HG02588 (cell line): ENCODE measurements at regions not wholly inside any gene's neighbourhood (a gene's known extent, or its start where the extent isn't known, plus 50 kb on each side); places are given as distances from the start of the nearest gene placed in this dataset.
"Not testable (repeated sequence)": the region's sequence is repeated elsewhere in the genome, so short reads cannot be mapped to it uniquely, and the experiment has no call there.

Experiments used
- ATAC-seq: cut with Tn5 transposase; IDR thresholded peaks from one replicate; pipeline ENCODE4 v1.9.1; 2021; ENCODE audit warnings: mild to moderate bottlenecking, moderate library complexity; ENCODE audit not compliant: unreplicated experiment

DNA sequence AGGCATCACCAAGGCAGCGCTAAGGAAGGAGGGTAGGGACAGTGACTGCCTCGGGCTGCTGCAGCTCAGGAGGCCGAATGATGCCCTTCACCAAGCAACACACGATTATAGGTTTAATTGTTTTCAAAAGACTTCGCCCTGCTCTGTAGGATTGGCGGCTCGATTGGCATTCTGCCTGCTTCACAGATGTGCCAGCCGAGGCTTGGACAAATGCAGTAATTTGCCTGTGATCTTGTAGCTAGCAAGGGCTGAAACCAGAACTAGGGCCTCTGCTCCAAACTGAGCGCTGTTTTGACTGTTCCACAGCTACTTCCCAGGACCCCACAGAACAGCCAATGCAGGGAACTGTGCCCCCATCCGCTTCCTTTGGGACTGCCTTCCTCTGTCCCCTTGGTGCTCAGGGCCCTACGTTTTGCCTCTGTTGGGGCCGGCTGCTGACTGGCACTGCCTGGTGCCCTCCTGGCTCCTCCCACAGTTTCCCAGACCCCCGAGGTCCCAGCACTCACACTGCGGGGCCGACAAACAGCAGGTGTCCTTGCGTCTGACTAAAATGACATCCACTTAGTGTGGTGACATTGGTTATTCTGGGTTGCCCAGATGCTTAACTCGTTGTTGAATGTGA is 62.6 kb upstream of the EN2 start:
- ATAC-seq = no peak

DNA sequence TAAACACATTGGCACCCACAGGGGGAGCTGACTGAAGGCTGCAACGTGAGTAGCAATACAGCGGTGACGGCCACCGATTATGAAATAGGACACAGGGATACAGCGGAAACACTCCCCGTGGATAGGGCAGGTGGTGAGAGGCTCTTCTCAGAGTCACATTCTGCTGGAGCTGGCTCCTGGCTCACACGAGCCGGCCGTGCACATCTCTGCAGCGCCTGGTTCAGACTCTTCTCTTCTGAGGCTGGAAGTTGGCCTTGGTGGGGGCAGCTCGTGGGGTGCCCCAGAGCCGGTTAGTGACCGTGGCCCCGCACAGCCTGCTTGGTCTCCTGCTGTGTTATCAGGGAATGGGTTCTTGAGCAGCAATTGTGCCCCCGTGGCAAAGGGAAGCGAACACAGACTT is 61.3 kb upstream of the EN2 start:
- ATAC-seq = no peak

DNA sequence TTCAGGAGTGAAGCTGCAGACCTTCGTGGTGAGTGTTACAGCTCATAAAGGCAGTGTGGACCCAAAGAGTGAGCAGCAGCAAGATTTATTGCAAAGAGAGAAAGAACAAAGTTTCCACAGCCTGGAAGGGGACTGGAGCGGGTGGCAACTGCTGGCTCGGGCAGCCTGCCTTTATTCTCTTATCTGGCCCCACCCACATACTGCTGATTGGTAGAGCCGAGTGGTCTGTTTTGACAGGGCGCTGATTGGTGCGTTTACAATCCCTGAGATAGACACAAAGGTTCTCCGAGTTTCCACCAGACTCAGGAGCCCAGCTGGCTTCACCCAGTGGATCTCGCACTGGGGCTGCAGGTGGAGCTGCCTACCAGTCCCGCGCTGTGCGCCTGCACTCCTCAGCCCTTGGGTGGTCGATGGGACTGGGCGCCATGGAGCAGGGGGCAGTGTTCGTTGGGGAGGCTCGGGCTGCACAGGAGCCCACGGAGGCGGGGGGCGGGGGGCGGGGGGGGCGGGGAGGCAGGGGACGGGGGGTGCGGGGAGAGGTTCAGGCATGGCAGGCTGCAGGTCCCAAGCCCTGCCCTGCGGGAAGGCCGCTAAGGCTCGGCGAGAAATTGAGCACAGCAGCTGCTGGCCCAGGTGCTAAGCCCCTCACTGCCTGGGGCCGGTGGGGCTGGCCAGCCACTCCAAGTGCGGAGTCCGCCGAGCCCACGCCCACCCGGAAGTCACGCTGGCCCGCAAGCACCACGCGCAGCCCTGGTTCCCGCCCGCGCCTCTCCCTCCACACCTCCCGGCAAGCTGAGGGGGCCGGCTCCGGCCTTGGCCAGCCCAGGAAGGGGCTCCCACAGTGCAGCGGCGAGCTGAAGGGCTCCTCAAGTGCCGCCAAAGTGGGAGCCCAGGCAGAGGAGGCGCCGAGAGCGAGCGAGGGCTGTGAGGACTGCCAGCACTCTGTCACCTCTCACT is 59.9 kb upstream of the EN2 start:
- not testable (repeated sequence) for ATAC-seq

DNA sequence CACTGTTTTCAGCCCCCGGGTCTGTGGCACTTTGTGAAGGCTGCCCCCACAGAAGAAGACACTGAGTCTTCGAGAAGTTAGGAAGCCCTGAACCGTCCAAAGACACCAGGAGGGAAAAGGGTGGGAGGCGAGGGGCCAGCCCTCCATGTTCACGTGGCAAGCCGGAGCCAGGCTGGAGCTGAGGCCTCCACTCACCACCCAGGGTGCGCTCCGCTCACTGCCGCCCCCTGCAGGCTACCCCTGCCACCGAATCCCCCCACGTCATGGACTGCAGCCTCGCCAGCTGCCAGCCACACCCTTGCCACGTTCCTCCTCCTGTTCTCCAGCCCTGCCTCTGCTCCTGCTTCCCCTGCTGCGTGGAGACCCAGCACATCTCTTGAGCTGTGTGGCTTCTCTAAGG is 59.0 kb upstream of the EN2 start:
- no peak for ATAC-seq

DNA sequence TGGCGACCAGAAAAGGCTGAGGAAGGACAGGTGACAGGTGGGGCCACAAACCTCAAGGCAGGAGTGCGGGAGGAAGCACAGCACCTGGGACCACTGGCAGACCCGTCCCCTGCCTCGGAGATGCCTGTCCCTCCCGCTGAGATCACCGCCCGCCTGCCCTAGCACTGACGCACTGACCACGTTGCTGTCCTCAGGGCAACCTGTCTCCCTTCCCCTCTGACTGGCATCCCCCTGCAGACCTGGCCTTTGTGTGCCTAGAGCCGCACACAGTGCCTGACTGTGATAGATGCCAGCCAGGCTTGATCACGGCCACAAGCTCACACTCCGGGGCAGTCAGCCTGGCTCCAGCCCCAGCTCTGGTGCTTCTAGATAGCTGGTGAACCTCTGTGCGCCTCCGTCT is 58.4 kb upstream of the EN2 start:
- ATAC-seq = no peak

DNA sequence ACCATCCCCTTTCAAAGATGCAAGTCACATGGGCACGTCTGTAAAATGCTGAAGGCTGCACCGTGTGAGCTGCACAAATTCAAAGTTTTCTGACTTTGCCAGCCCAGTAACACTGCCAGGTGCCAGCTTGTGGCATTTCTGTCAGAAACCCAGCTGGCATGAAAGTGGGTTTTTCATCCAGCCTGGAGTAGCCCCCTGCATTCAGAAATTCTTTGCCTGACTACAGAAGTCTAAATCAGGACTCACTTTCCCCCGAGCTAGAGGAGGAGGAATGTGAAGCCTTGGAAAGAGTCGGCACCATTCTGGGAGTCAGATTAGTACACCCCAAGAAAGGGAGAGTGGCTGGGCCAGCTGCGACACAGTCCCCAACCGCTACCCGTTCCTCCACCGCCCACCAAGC is 56.7 kb upstream of the EN2 start:
- ATAC-seq = no peak

DNA sequence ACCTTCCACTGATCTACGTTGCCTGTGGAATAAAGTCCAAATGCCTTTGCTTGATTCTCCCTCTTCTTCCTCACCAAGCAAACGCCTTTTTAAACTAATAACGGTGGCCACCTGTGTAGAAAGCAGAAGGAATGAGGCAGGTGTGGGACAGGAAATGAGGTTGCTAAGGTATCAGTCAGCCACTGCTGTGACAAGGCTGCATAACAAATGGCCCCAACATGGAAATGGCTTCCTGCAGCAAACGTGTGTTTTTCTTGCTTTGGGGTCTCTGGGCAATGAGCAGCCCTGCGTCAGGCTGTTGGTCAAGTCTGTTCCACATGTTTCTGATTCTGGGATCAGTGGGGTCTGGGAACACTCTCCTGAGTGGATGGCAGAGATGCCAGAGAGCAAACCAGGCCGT is 56.0 kb upstream of the EN2 start:
- no peak for ATAC-seq

DNA sequence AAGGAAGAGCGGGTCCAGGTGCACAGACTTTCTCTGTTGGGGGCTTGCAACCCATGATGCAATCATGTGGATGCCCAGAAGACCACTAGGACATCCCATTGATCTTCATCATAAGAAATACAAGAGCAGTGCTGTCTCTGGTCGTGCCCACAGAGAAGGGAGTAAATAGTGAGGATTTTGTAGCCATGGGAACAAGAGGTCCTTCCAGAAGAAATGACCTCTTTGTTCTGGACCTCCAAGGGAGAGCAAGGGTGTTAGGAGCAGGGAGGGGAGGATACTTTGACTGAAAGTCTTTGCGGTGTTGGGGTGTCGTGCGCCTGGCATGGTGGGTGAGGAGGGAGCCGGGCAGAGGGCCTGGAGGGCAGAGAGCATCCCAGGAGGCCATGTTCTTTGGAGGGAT is 55.0 kb upstream of the EN2 start:
- no peak for ATAC-seq

DNA sequence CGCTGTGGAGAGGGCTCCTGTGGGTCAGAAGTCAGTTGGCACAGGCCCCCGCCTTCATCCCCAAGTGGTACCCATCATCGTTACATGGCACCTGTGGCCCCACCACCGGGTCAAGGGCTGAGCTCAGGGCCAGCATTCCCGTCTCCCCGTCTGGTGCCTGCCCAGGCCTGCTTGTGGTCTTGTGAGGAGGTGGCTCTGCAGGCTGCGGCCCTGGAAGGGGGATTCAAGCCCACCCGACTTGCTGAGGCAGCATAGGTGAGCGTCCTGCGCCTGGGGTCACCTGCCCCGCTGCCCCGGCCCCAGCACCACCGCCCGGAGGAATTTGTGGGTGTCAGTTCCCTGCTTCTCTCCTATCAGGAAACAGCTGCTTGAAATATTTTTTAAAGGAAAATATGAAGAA is 53.0 kb upstream of the EN2 start:
- ATAC-seq = no peak

DNA sequence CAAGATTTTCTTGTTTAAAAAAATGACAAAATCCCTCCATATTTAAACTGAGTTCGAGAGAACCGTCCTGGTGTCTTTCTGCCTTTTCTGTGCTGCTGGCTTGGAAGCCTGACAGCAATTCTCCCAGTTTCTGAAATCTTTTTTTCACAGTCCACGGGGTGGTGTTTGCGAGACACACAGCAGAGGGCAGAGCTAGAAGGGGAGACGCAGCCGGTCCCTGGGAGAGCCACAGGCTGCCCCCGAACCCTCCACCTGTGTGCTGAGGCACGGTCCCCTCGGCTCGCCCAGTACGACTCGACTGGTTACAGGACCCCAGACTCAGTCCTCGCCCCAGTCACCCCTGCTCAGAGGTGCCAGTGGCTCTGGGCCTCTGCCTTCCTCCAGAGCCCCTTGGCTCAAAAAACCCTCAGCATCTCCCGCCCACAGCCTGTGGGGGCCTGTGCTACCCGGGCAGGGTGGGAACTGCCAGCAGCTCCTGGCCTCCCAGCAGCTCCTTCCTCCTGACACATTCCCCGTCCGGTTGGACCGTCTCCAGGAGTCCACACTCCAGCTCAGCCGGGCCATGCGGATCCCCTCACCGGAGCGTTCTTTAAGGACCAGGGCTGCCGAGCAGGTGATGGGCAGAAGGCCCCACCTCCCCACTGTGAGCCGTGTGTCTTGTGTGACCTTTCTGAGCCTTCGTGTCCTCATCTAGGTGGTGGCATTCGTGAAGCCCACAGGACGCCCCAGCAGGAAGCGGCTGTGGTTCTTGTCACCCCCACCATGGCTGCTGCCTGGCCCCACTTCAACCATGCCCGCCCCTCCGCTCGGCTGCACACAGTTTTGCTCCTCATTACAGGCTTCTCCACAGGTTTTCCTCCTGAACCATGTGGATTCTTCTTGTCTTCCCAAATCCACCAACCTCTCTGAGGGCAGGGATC is 52.3 kb upstream of the EN2 start:
- ATAC-seq = no peak

DNA sequence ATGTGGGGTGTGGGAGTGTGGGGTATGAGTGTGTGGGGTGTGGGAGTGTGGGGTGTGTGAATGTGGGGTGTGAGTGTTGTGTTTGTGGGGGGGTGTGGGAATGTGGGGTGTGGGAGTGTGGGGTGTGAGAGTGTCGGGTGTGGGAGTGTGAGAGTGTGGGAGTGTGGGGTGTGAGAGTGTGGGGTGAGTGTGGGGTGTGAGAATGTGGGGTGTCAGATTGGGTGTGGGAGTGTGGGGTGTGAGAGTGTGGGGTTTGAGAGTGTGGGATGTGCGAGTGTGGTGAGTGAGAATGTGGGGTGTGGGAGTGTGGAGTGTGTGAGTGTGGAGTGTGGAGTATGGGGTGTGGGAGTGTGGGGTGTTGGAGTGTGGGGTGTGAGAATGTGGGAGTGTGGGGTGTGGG is 50.1 kb upstream of the EN2 start:
- ATAC-seq = no peak
